Calu3 (cell line): ENCODE measurements at regions not wholly inside any gene's neighbourhood (a gene's known extent, or its start where the extent isn't known, plus 50 kb on each side); places are given as distances from the start of the nearest gene placed in this dataset.
A peak's percentile ranks its signal among the peaks of the same experiment; 100 is the strongest.

Experiments used
- BruUV-seq: library from RNA; stranded (reverse); fragments of 400-500 nt; replicated peaks from 2 replicates; lab custom pipeline; 2021; lab: Mats Ljungman, UMichigan
- CTCF ChIA-PET: fragments of 300-600 bp; sonication (Branson Sonifier 250); formaldehyde crosslinking; loops from one replicate; lab custom pipeline; 2022; ENCODE audit warnings: antibody characterized with exemption; lab: Charles Lee
- DNase-seq: peaks from one replicate; pipeline ENCODE4 v3.0.0; 2022
- H3K27ac Mint-ChIP-seq: one replicate; pipeline ENCODE4 v1.8.0; 2022; ENCODE audit warnings: mixed read lengths; ENCODE audit not compliant: unreplicated experiment
- H3K27me3 Mint-ChIP-seq: one replicate; pipeline ENCODE4 v1.8.0; 2022; ENCODE audit warnings: mixed read lengths; ENCODE audit not compliant: unreplicated experiment
- H3K36me3 Mint-ChIP-seq: one replicate; pipeline ENCODE4 v1.8.0; 2022; ENCODE audit warnings: mild to moderate bottlenecking, moderate library complexity, mixed read lengths; ENCODE audit not compliant: insufficient read depth, unreplicated experiment
- H3K4me1 Mint-ChIP-seq: one replicate; pipeline ENCODE4 v1.8.0; 2022; ENCODE audit warnings: mild to moderate bottlenecking, low read depth, mixed read lengths; ENCODE audit not compliant: unreplicated experiment
- H3K4me3 Mint-ChIP-seq: one replicate; pipeline ENCODE4 v1.8.0; 2022; ENCODE audit warnings: mild to moderate bottlenecking, low read depth, moderate library complexity, mixed read lengths; ENCODE audit not compliant: unreplicated experiment
- H3K9me3 Mint-ChIP-seq: one replicate; pipeline ENCODE4 v1.8.0; 2022; ENCODE audit warnings: low read depth, mixed read lengths; ENCODE audit not compliant: unreplicated experiment
- intact Hi-C: fragments of 100-400 bp; cut with micrococcal nuclease; formaldehyde crosslinking; loops from one replicate; pipeline ENCODE4 v1.10.0; 2022; ENCODE audit not compliant: unreplicated experiment
- TF ChIP-seq, protein P1 (sequence below): fragments of 200-600 bp; IDR thresholded peaks from one replicate; pipeline ENCODE4 v1.8.0; 2022; ENCODE audit warnings: antibody characterized with exemption; ENCODE audit not compliant: unreplicated experiment

- peaks cover 23% of the 10 kb centered on the region for H3K4me1 Mint-ChIP-seq
- TF ChIP-seq, protein P1, sequence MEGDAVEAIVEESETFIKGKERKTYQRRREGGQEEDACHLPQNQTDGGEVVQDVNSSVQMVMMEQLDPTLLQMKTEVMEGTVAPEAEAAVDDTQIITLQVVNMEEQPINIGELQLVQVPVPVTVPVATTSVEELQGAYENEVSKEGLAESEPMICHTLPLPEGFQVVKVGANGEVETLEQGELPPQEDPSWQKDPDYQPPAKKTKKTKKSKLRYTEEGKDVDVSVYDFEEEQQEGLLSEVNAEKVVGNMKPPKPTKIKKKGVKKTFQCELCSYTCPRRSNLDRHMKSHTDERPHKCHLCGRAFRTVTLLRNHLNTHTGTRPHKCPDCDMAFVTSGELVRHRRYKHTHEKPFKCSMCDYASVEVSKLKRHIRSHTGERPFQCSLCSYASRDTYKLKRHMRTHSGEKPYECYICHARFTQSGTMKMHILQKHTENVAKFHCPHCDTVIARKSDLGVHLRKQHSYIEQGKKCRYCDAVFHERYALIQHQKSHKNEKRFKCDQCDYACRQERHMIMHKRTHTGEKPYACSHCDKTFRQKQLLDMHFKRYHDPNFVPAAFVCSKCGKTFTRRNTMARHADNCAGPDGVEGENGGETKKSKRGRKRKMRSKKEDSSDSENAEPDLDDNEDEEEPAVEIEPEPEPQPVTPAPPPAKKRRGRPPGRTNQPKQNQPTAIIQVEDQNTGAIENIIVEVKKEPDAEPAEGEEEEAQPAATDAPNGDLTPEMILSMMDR, result no peak
- H3K9me3 Mint-ChIP-seq, result no peaks in the 10 kb centered on the region
- no peak overlapping the region for H3K4me3 Mint-ChIP-seq
- intact Hi-C loops, result loop anchor here (10.0 kb wide), 1 partner anchor 90 kb away; the partner anchor contains the start of gene CPEB2
- no peak overlapping the region for H3K27ac Mint-ChIP-seq
- CTCF ChIA-PET, result no interaction called here
- H3K36me3 Mint-ChIP-seq, result no peaks in the 10 kb centered on the region
- H3K27me3 Mint-ChIP-seq, result no peaks in the 10 kb centered on the region
- no TSS peak for BruUV-seq
- DNase-seq, result no peak
Observed at GRCh38 chr4:14915018-14915417, 87.3 kb upstream of the CPEB2 start.

GRCh38 chr4:14916554-14917297 is 85.6 kb upstream of the CPEB2 start:
- intact Hi-C loops, result loop anchor here (10.0 kb wide), 1 partner anchor 88 kb away; the partner anchor contains the start of gene CPEB2

GRCh38 chr4:14917298-14917633 is 85.0 kb upstream of the CPEB2 start:
- CTCF ChIA-PET, result interaction anchor here (0.9 kb wide), 1 partner anchor 9 kb away, joined by 5 read pairs; no protein-coding TSS in a partner anchor
- Mint-ChIP-seq H3K27me3 (no peaks in the 10 kb centered on the region), H3K9me3 (no peaks in the 10 kb centered on the region), H3K27ac (peak overlapping the region; percentile 51), H3K4me3 (peak overlapping the region; percentile 49), H3K36me3 (no peaks in the 10 kb centered on the region), H3K4me1 (peaks cover 23% of the 10 kb centered on the region)
- TF ChIP-seq, protein P1, result no peak
- no TSS peak for BruUV-seq
- DNase-seq, result no peak
- intact Hi-C loops, result loop anchor here (10.0 kb wide), 1 partner anchor 88 kb away; the partner anchor contains the start of gene CPEB2

More at GRCh38 chr4:14916554-14917297, 85.6 kb upstream of the CPEB2 start:
- Mint-ChIP-seq H3K9me3 (no peaks in the 10 kb centered on the region), H3K27ac (peak overlapping the region; percentile 51), H3K4me1 (peaks cover 23% of the 10 kb centered on the region), H3K4me3 (peak overlapping the region; percentile 49), H3K27me3 (no peaks in the 10 kb centered on the region), H3K36me3 (no peaks in the 10 kb centered on the region)
- TF ChIP-seq, protein P1, result no peak
- BruUV-seq, result no TSS peak
- CTCF ChIA-PET, result interaction anchor here (0.9 kb wide), 1 partner anchor 8 kb away, joined by 5 read pairs; no protein-coding TSS in a partner anchor
- DNase-seq, result peak; percentile 22

DNA sequence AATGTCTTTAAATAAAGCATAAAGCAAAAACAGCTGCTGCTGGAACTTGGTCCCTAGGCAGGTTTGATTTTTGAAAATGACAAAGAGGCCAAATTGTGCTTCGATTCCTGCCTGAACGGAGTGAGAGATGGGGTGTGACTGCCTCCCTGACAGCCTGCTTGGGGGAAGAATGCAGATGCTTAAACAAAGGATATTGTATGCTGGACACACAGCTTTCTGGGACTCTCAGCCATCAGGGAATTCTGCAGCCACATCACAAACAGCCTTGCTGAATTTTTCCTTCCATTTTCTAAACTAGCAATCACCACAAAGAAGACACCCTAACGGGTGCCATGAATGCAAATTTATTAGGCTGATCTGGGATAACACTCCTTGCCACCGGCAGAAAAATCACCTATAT is 83.9 kb upstream of the CPEB2 start:
- no TSS peak for BruUV-seq
- peaks cover 23% of the 10 kb centered on the region for H3K4me1 Mint-ChIP-seq

More for the DNA sequence above, 83.9 kb upstream of the CPEB2 start:
- H3K36me3 Mint-ChIP-seq, result no peaks in the 10 kb centered on the region
- no peak overlapping the region for H3K27ac Mint-ChIP-seq
- DNase-seq, result no peak
- TF ChIP-seq, protein P1, result no peak
- no peaks in the 10 kb centered on the region for H3K27me3 Mint-ChIP-seq
- CTCF ChIA-PET, result no interaction called here
- no peaks in the 10 kb centered on the region for H3K9me3 Mint-ChIP-seq
- no peak overlapping the region for H3K4me3 Mint-ChIP-seq
- intact Hi-C loops, result loop anchor here (10.0 kb wide), 1 partner anchor 86 kb away; the partner anchor contains the start of gene CPEB2
